Spinal cord (tissue), 9 donors: ENCODE measurements at regions not wholly inside any gene's neighbourhood (a gene's known extent, or its start where the extent isn't known, plus 50 kb on each side); places are given as distances from the start of the nearest gene placed in this dataset.
A peak's percentile ranks its signal among the peaks of the same experiment; 100 is the strongest.

Experiments used
- DNase-seq, 6 donors: peaks; one replicate each; pipeline versions ENCODE4 v3.0.0 to v3.0.0-alpha.2; 2013 to 2015; ENCODE audit warnings: low spot score in 6 of 6, low read depth in 4 of 6
- H3K27ac ChIP-seq: one replicate; pipeline ENCODE4 v1.5.1; 2013; ENCODE audit warnings: low read depth, low read length, control low read depth
- H3K27me3 ChIP-seq: one replicate; pipeline ENCODE4 v1.6.1; 2013; ENCODE audit warnings: low read length; ENCODE audit not compliant: control insufficient read depth, insufficient read depth
- H3K36me3 ChIP-seq: one replicate; pipeline ENCODE4 v1.6.1; 2013; ENCODE audit warnings: low read length; ENCODE audit not compliant: control insufficient read depth, insufficient read depth
- H3K4me1 ChIP-seq: one replicate; pipeline ENCODE4 v1.6.1; 2013; ENCODE audit warnings: low read length; ENCODE audit not compliant: control insufficient read depth, insufficient read depth
- H3K4me3 ChIP-seq: one replicate; pipeline ENCODE4 v1.5.1; 2013; ENCODE audit warnings: low read depth, low read length, control low read depth
- H3K9me3 ChIP-seq: one replicate; pipeline ENCODE4 v1.6.1; 2013; ENCODE audit warnings: low read length; ENCODE audit not compliant: control insufficient read depth, insufficient read depth
- WGBS: methylation state at CpG from one replicate; pipeline ENCODE4 v1.1.5; 2013; ENCODE audit warnings: missing lambda C conversion rate; ENCODE audit not compliant: insufficient coverage; 5-methylcytosine and 5-hydroxymethylcytosine counted together
- donor health status: healthy.

DNA sequence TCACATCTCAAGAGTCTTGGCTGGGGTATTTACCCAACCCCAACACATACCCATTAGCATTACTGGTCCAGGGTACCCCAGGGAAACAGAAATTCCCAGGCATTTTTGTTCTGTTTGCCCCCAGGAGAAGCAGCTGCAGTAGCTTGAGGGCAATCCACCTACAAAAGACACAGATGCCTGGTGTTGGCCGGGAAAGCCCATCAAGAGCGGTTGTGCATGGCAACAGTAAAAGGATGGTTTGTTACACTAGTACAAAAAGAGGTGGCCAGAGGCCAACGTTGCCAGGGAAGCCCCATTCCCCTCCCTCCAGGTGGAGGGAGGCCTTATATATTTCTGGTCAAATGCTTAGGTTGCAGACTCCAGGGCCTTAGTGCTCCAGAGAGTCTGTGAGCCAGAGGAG, 637.8 kb downstream of the BCOR start:
- H3K27me3 ChIP-seq = peaks cover 13% of the 10 kb centered on the region
- peak in 4 of 6 donors; percentile 29 to 81 (median 59) for DNase-seq
- H3K4me3 ChIP-seq = no peak overlapping the region
- H3K27ac ChIP-seq = no peak overlapping the region
- H3K9me3 ChIP-seq = no peaks in the 10 kb centered on the region
- H3K36me3 ChIP-seq = no peaks in the 10 kb centered on the region
- peaks cover 7% of the 10 kb centered on the region for H3K4me1 ChIP-seq
- WGBS = no CpG with 5 or more reads among the region's 3 CpGs

GRCh38 chrX:39460499-39460898, 637.3 kb downstream of the BCOR start:
- no peaks in the 10 kb centered on the region for H3K9me3 ChIP-seq
- H3K36me3 ChIP-seq = no peaks in the 10 kb centered on the region
- no peak overlapping the region for H3K4me3 ChIP-seq
- no CpG with 5 or more reads among the region's 1 CpG for WGBS
- DNase-seq = no peak
- H3K27me3 ChIP-seq = peaks cover 16% of the 10 kb centered on the region
- H3K4me1 ChIP-seq = peaks cover 11% of the 10 kb centered on the region
- H3K27ac ChIP-seq = no peak overlapping the region

DNA sequence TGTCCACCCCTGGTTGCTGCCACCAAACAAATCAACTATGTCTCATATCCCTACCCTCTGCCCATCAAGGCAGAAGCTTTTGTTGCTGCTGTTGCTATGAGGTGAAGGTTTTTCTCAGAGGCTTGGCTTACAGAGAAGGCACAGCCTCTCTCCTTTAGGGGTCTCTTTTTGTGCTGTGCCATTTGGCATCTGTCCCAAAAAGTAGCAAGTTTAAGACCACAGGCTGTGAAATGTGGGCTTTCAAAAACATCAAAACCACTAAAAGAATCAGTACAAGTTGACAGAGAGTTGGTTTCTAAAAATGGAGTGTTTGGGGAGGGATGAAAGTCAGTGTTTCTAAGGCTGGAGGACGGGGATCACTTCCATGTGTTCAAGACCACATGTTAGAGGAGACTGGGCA, 634.9 kb downstream of the BCOR start:
- DNase-seq = no peak
- peaks cover 24% of the 10 kb centered on the region for H3K27me3 ChIP-seq
- no peaks in the 10 kb centered on the region for H3K36me3 ChIP-seq
- H3K9me3 ChIP-seq = no peaks in the 10 kb centered on the region
- no peak overlapping the region for H3K4me3 ChIP-seq
- WGBS = no CpG with 5 or more reads among the region's 1 CpG
- no peak overlapping the region for H3K27ac ChIP-seq
- peaks cover 16% of the 10 kb centered on the region for H3K4me1 ChIP-seq

- H3K27me3 ChIP-seq = peaks cover 31% of the 10 kb centered on the region
- no peak for DNase-seq
- no peak overlapping the region for H3K27ac ChIP-seq
- H3K4me3 ChIP-seq = no peak overlapping the region
- no peaks in the 10 kb centered on the region for H3K9me3 ChIP-seq
- WGBS = 58% methylated on average over 7 of the region's 7 CpGs
- H3K36me3 ChIP-seq = no peaks in the 10 kb centered on the region
- H3K4me1 ChIP-seq = peaks cover 23% of the 10 kb centered on the region
Observed at GRCh38 chrX:39464253-39464652, 633.5 kb downstream of the BCOR start.

DNA sequence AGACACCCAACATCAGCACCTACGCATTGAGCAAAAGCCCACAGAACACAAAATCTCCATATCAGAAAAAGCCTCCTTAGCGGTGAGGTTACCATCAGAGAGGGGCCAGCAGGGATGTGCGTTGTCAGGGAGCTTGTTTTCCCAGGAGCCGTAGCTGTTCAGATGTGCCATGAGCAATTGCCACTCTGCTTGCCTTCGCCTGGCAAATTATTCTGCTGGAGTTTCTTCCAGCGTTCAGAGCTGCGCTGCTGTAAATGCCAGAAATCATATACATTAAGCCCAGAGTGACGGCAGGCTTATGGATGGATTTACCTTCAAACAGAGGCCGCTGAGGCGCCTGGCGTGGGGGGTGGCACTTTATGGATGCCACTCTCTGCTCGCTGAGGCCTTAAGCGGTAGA, 632.3 kb downstream of the BCOR start:
- peak in 1 of 6 donors; percentile 60 for DNase-seq
- Histone ChIP-seq H3K9me3 (no peaks in the 10 kb centered on the region), H3K27ac (no peak overlapping the region), H3K4me3 (no peak overlapping the region), H3K4me1 (peaks cover 25% of the 10 kb centered on the region), H3K36me3 (no peaks in the 10 kb centered on the region), H3K27me3 (peaks cover 33% of the 10 kb centered on the region)
- 72% methylated on average over 13 of the region's 13 CpGs for WGBS

DNA sequence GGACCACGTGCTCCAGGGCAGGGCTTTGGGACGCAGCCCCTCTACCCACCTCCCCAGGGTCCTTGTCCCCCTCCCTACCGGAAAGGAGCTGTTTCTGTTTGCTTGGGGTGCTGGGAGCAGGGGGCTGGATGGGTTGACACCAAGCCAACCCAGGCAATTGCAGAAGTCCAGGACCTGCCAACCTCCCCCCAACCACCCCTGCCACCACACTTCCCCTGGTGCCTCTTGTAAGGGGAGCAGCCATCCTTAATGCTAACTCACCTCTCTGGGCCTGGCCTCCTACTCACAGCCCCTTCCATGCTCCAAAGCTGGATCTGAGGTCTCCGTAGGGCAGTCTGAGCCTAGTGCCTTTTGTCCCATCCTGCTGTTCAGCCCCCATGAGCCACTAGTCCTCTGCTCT, 631.9 kb downstream of the BCOR start:
- no peak overlapping the region for H3K27ac ChIP-seq
- no peak overlapping the region for H3K4me3 ChIP-seq
- H3K36me3 ChIP-seq = no peaks in the 10 kb centered on the region
- no peak for DNase-seq
- no peaks in the 10 kb centered on the region for H3K9me3 ChIP-seq
- peaks cover 33% of the 10 kb centered on the region for H3K27me3 ChIP-seq
- WGBS = 71% methylated on average over 1 of the region's 4 CpGs
- peaks cover 23% of the 10 kb centered on the region for H3K4me1 ChIP-seq

GRCh38 chrX:39469126-39469525, 628.6 kb downstream of the BCOR start:
- Histone ChIP-seq H3K27ac (no peak overlapping the region), H3K27me3 (peaks cover 28% of the 10 kb centered on the region), H3K36me3 (no peaks in the 10 kb centered on the region), H3K4me3 (no peak overlapping the region), H3K9me3 (no peaks in the 10 kb centered on the region), H3K4me1 (peaks cover 27% of the 10 kb centered on the region)
- no peak for DNase-seq
- 69% methylated on average over 4 of the region's 4 CpGs for WGBS

- peaks cover 20% of the 10 kb centered on the region for H3K4me1 ChIP-seq
- DNase-seq = peak in 5 of 6 donors; percentile 54 to 88 (median 71)
- H3K27ac ChIP-seq = peak overlapping the region; percentile 26
- H3K36me3 ChIP-seq = no peaks in the 10 kb centered on the region
- no peak overlapping the region for H3K4me3 ChIP-seq
- 34% methylated on average over 5 of the region's 10 CpGs for WGBS
- H3K9me3 ChIP-seq = no peaks in the 10 kb centered on the region
- peaks cover 25% of the 10 kb centered on the region for H3K27me3 ChIP-seq
Observed at GRCh38 chrX:39470588-39471407, 627.0 kb downstream of the BCOR start.

- WGBS = no CpG with 5 or more reads among the region's 1 CpG
- H3K4me1 ChIP-seq = peaks cover 25% of the 10 kb centered on the region
- no peak overlapping the region for H3K27ac ChIP-seq
- H3K4me3 ChIP-seq = no peak overlapping the region
- no peaks in the 10 kb centered on the region for H3K9me3 ChIP-seq
- DNase-seq = no peak
- peaks cover 20% of the 10 kb centered on the region for H3K27me3 ChIP-seq
- H3K36me3 ChIP-seq = no peaks in the 10 kb centered on the region
Observed at GRCh38 chrX:39472161-39472560, 625.6 kb downstream of the BCOR start.

GRCh38 chrX:39473812-39474211, 623.9 kb downstream of the BCOR start:
- 57% methylated on average over 1 of the region's 2 CpGs for WGBS
- peaks cover 32% of the 10 kb centered on the region for H3K4me1 ChIP-seq

More at GRCh38 chrX:39473812-39474211, 623.9 kb downstream of the BCOR start:
- Histone ChIP-seq H3K9me3 (no peaks in the 10 kb centered on the region), H3K27me3 (peaks cover 22% of the 10 kb centered on the region), H3K4me3 (no peak overlapping the region), H3K27ac (no peak overlapping the region), H3K36me3 (no peaks in the 10 kb centered on the region)
- DNase-seq = no peak
